ENCODE measurements at regions not wholly inside any gene's neighbourhood (a gene's known extent, or its start where the extent isn't known, plus 50 kb on each side); places are given as distances from the start of the nearest gene placed in this dataset.

- no peak for TF ChIP-seq CTCF (IDR thresholded peaks at IDR 0.05)
- TF ChIP-seq POLR2A (IDR thresholded peaks at IDR 0.05): no peak
Observed at GRCh38 chr15:62816342-62817069, 226.0 kb upstream of the TPM1 start.
